DND-41 (cell line): ENCODE measurements at regions not wholly inside any gene's neighbourhood (a gene's known extent, or its start where the extent isn't known, plus 50 kb on each side); places are given as distances from the start of the nearest gene placed in this dataset.

Experiments used
- ATAC-seq: fragments of 200-7000 bp; cut with Tn5 transposase; 3 replicates; pipeline ENCODE4 v1.9.1; 2021; ENCODE audit warnings: low read depth; ENCODE audit not compliant: insufficient read depth
- DNase-seq: peaks from one replicate; pipeline ENCODE4 v3.0.0-alpha.2; 2020
- H2AFZ ChIP-seq: 2 replicates; pipeline ENCODE4 v1.6.0; 2012; ENCODE audit warnings: low read depth, low read length
- H3K27ac ChIP-seq: 2 replicates; pipeline ENCODE4 v1.5.1; 2012; ENCODE audit warnings: low read length, inconsistent platforms
- H3K27me3 ChIP-seq: fragments of 200-600 bp; sonication (generic); 2 replicates; pipeline ENCODE4 v1.6.0; 2012; ENCODE audit warnings: low read length, mild to moderate bottlenecking, inconsistent platforms; ENCODE audit not compliant: insufficient read depth, poor library complexity
- H3K36me3 ChIP-seq: 2 replicates; pipeline ENCODE4 v1.5.1; 2012; ENCODE audit warnings: low read length, inconsistent platforms; ENCODE audit not compliant: insufficient read depth
- H3K4me1 ChIP-seq: 2 replicates; pipeline ENCODE4 v1.5.1; 2012; ENCODE audit warnings: mild to moderate bottlenecking, low read length; ENCODE audit not compliant: insufficient read depth
- H3K4me2 ChIP-seq: 2 replicates; pipeline ENCODE4 v1.6.0; 2012; ENCODE audit warnings: mild to moderate bottlenecking, moderate library complexity, low read length, inconsistent platforms; ENCODE audit not compliant: insufficient read depth
- H3K4me3 ChIP-seq, 2 experiments: fragments of 200-600 bp in 1 of 2; shearing (Covaris generic) in 1 of 2; 2 replicates each; pipeline ENCODE4 v1.5.1; 2012 to 2016; ENCODE audit warnings: inconsistent platforms in 2 of 2, low read length in 2 of 2, mild to moderate bottlenecking in 2 of 2, low read depth in 1 of 2, moderate library complexity in 1 of 2
- H3K79me2 ChIP-seq: 2 replicates; pipeline ENCODE4 v1.6.0; 2012; ENCODE audit warnings: low read length, inconsistent platforms; ENCODE audit not compliant: insufficient read depth
- H3K9ac ChIP-seq: 2 replicates; pipeline ENCODE4 v1.6.0; 2012; ENCODE audit warnings: low read depth, mild to moderate bottlenecking, inconsistent platforms, low read length, moderate library complexity
- H3K9me3 ChIP-seq: 2 replicates; pipeline ENCODE4 v1.5.1; 2012; ENCODE audit warnings: low read length, moderate library complexity, mild to moderate bottlenecking, inconsistent platforms; ENCODE audit not compliant: insufficient read depth, severe bottlenecking
- H4K20me1 ChIP-seq: 2 replicates; pipeline ENCODE4 v1.6.0; 2012; ENCODE audit warnings: low read length; ENCODE audit not compliant: insufficient read depth
- EZH2 ChIP-seq: IDR thresholded peaks from 3 replicates; pipeline ENCODE4 v1.6.1; 2012; ENCODE audit warnings: borderline replicate concordance, low read depth, mild to moderate bottlenecking, moderate library complexity, low read length, inconsistent platforms; ENCODE audit not compliant: severe bottlenecking
- TF ChIP-seq, protein P1 (sequence below): IDR thresholded peaks from 2 replicates; pipeline ENCODE4 v1.5.1; 2012; ENCODE audit warnings: borderline replicate concordance, low read length, moderate library complexity, mild to moderate bottlenecking; ENCODE audit not compliant: poor library complexity, severe bottlenecking; ENCODE audit errors: extremely low read depth

DNA sequence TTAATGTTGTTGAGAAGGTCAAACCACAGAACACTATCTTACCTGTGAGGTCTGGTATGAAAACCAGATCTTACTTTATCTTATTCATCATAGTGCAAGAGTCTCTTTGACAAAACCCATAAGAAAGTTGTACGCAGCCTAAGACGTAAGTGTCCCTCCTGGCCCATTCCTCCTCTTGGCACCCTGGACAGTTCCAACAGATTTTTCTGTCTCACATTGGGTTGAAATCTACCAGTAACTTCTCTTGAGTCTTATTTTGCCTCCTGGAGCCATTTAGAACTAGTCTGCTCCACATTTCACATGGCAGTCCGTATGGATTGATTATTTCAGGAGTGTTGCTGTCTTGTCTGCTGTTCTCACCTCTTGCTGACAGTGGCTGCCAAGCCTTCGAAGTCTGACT lies 498.4 kb downstream of the PDCD6IP start:
- TF ChIP-seq, protein P1, sequence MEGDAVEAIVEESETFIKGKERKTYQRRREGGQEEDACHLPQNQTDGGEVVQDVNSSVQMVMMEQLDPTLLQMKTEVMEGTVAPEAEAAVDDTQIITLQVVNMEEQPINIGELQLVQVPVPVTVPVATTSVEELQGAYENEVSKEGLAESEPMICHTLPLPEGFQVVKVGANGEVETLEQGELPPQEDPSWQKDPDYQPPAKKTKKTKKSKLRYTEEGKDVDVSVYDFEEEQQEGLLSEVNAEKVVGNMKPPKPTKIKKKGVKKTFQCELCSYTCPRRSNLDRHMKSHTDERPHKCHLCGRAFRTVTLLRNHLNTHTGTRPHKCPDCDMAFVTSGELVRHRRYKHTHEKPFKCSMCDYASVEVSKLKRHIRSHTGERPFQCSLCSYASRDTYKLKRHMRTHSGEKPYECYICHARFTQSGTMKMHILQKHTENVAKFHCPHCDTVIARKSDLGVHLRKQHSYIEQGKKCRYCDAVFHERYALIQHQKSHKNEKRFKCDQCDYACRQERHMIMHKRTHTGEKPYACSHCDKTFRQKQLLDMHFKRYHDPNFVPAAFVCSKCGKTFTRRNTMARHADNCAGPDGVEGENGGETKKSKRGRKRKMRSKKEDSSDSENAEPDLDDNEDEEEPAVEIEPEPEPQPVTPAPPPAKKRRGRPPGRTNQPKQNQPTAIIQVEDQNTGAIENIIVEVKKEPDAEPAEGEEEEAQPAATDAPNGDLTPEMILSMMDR: no peak
- no peak for TF ChIP-seq EZH2
- H3K27me3 ChIP-seq: no peaks in the 10 kb centered on the region
- ATAC-seq (no peak), DNase-seq (no peak)
- no peaks in the 10 kb centered on the region for H3K4me1 ChIP-seq
- no peaks in the 10 kb centered on the region for H3K79me2 ChIP-seq
- H4K20me1 ChIP-seq: no peaks in the 10 kb centered on the region
- no peaks in the 10 kb centered on the region for H3K36me3 ChIP-seq
- no peaks in the 10 kb centered on the region for H3K9me3 ChIP-seq
- no peak overlapping the region for H3K9ac ChIP-seq
- no peak overlapping the region for H3K4me3 ChIP-seq
- no peak overlapping the region for H2AFZ ChIP-seq
- no peak overlapping the region for H3K4me2 ChIP-seq
- H3K27ac ChIP-seq: no peak overlapping the region

DNA sequence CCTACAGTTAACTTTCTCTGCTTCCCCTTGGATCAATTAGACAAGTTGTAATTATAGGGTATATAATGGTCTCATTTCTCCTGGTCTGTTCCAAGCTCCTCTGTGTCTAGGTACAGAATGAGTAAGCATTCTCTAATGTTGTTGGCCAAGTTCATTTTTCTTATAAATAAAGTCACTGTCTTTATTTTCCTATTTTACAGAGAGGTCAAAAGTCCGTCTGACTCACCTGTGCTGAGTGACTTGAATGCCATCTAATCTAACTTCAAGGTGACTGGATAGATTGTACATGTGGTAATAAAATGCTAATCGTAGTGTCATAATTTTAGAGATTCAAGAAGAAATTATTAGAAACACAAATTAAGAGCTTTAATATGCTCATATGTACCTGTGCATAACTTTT lies 500.2 kb downstream of the PDCD6IP start:
- H4K20me1 ChIP-seq: no peaks in the 10 kb centered on the region
- TF ChIP-seq, protein P1: no peak
- TF ChIP-seq EZH2: no peak

DNA sequence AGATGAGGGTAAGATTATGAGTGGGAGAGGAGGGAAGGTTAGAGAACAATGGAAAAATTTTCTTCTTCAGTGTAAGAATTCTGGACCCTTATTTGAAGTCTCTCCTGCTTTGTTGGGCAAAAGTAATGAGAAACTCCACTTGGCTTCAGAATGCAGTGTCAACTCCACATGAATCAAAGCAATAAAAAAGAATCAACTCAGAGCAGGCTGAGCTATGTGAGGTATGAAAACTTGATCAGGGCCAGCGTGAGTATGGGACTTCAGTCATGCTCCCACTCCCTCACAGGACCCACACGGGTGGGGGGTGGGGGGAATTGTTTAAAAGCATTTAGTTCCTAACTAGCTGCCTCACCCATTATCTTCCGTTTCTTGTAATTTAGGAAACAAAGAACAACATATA lies 502.2 kb downstream of the PDCD6IP start:
- DNase-seq (no peak), ATAC-seq (no peak)
- Histone ChIP-seq H3K4me1 (peaks cover 14% of the 10 kb centered on the region), H3K79me2 (no peaks in the 10 kb centered on the region), H3K4me2 (no peak overlapping the region), H3K27me3 (no peaks in the 10 kb centered on the region), H3K9ac (no peak overlapping the region), H3K36me3 (no peaks in the 10 kb centered on the region), H3K4me3 (no peak overlapping the region), H4K20me1 (no peaks in the 10 kb centered on the region), H2AFZ (no peak overlapping the region), H3K9me3 (no peaks in the 10 kb centered on the region), H3K27ac (no peak overlapping the region)
- no peak for TF ChIP-seq EZH2
- TF ChIP-seq, protein P1: no peak

More for the DNA sequence above, 500.2 kb downstream of the PDCD6IP start:
- Histone ChIP-seq H3K27ac (no peak overlapping the region), H3K4me2 (no peak overlapping the region), H3K79me2 (no peaks in the 10 kb centered on the region), H3K27me3 (no peaks in the 10 kb centered on the region), H2AFZ (no peak overlapping the region), H3K4me1 (no peaks in the 10 kb centered on the region), H3K36me3 (no peaks in the 10 kb centered on the region), H3K4me3 (no peak overlapping the region), H3K9ac (no peak overlapping the region), H3K9me3 (no peaks in the 10 kb centered on the region)
- no peak for DNase-seq
- ATAC-seq: no peak

DNA sequence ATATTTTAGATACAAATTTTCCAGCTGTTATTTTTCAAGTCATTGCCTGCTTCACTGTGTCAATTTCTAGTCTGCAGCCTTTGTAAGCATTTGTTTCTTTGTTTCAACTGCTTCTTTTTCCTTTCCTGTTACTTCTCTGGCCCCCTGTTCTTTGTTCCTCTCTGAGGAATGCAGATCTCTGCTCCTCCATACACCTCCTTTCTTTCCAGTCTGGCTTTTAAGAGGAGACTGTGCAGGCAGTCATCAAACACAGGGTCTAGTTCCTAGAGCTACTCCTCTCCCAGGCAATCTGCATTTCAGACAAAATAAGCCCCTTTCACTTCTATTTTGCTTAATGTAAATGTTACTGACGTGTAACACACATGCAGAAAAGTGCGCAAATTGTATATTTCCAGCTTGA lies 502.9 kb downstream of the PDCD6IP start:
- H4K20me1 ChIP-seq: no peaks in the 10 kb centered on the region
- no peaks in the 10 kb centered on the region for H3K79me2 ChIP-seq
- H3K9ac ChIP-seq: no peak overlapping the region
- no peaks in the 10 kb centered on the region for H3K36me3 ChIP-seq
- H2AFZ ChIP-seq: no peak overlapping the region
- H3K4me1 ChIP-seq: peaks cover 14% of the 10 kb centered on the region
- no peaks in the 10 kb centered on the region for H3K9me3 ChIP-seq
- ATAC-seq (no peak), DNase-seq (no peak)
- TF ChIP-seq EZH2: no peak
- TF ChIP-seq, protein P1: no peak
- H3K27me3 ChIP-seq: no peaks in the 10 kb centered on the region
- no peak overlapping the region for H3K4me3 ChIP-seq
- H3K27ac ChIP-seq: no peak overlapping the region
- no peak overlapping the region for H3K4me2 ChIP-seq
